ENCODE measurements at regions not wholly inside any gene's neighbourhood (a gene's known extent, or its start where the extent isn't known, plus 50 kb on each side); places are given as distances from the start of the nearest gene placed in this dataset.

DNA sequence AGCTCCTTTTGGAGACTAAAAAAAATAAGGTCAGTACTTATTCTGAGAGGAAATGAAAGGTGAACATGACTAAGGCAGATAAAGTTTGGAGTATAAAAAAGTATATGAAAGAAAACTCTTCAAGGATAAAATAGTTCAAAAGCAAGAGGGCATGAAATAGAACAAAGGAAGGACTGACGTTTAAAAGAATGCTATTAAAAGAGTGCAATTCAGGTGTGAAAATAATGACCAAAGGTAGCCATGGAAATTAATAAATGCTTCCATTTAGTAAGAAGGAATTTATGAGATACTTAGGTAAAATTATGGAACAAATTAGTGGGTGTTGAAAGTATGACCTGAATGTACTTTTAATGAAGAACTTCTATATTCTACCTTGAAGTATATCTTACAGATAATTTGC lies 128.2 kb upstream of the WDFY3 start:
- TF ChIP-seq RAD21 (IDR thresholded peaks at IDR 0.05) (no peak), GABPA (IDR thresholded peaks at IDR 0.05 in 1 of 2, conservative IDR thresholded peaks at IDR 0.05 in 1 of 2) (no peak), JUND (IDR thresholded peaks at IDR 0.05) (no peak), NR2F2 (IDR thresholded peaks at IDR 0.05) (no peak), TAF1 (conservative IDR thresholded peaks at IDR 0.05) (no peak), FOXA2 (IDR thresholded peaks at IDR 0.05) (no peak), YY1 (IDR thresholded peaks at IDR 0.05) (no peak), SP1 (IDR thresholded peaks at IDR 0.05) (no peak), EGR1 (IDR thresholded peaks at IDR 0.05; ENCODE audit: low read depth in 2 of 2) (no peak)
- TF ChIP-seq, protein P1, sequence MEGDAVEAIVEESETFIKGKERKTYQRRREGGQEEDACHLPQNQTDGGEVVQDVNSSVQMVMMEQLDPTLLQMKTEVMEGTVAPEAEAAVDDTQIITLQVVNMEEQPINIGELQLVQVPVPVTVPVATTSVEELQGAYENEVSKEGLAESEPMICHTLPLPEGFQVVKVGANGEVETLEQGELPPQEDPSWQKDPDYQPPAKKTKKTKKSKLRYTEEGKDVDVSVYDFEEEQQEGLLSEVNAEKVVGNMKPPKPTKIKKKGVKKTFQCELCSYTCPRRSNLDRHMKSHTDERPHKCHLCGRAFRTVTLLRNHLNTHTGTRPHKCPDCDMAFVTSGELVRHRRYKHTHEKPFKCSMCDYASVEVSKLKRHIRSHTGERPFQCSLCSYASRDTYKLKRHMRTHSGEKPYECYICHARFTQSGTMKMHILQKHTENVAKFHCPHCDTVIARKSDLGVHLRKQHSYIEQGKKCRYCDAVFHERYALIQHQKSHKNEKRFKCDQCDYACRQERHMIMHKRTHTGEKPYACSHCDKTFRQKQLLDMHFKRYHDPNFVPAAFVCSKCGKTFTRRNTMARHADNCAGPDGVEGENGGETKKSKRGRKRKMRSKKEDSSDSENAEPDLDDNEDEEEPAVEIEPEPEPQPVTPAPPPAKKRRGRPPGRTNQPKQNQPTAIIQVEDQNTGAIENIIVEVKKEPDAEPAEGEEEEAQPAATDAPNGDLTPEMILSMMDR (IDR thresholded peaks at IDR 0.05; ENCODE audit: low read depth, low read length, missing input control), result no peak
- TF ChIP-seq, protein P2, sequence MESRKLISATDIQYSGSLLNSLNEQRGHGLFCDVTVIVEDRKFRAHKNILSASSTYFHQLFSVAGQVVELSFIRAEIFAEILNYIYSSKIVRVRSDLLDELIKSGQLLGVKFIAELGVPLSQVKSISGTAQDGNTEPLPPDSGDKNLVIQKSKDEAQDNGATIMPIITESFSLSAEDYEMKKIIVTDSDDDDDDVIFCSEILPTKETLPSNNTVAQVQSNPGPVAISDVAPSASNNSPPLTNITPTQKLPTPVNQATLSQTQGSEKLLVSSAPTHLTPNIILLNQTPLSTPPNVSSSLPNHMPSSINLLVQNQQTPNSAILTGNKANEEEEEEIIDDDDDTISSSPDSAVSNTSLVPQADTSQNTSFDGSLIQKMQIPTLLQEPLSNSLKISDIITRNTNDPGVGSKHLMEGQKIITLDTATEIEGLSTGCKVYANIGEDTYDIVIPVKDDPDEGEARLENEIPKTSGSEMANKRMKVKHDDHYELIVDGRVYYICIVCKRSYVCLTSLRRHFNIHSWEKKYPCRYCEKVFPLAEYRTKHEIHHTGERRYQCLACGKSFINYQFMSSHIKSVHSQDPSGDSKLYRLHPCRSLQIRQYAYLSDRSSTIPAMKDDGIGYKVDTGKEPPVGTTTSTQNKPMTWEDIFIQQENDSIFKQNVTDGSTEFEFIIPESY (IDR thresholded peaks at IDR 0.05), result no peak
- TF ChIP-seq, protein P3, sequence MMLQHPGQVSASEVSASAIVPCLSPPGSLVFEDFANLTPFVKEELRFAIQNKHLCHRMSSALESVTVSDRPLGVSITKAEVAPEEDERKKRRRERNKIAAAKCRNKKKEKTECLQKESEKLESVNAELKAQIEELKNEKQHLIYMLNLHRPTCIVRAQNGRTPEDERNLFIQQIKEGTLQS (IDR thresholded peaks at IDR 0.05), result no peak
- TF ChIP-seq, protein P4, sequence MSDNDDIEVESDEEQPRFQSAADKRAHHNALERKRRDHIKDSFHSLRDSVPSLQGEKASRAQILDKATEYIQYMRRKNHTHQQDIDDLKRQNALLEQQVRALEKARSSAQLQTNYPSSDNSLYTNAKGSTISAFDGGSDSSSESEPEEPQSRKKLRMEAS (IDR thresholded peaks at IDR 0.05), result no peak
- TF ChIP-seq, protein P5, sequence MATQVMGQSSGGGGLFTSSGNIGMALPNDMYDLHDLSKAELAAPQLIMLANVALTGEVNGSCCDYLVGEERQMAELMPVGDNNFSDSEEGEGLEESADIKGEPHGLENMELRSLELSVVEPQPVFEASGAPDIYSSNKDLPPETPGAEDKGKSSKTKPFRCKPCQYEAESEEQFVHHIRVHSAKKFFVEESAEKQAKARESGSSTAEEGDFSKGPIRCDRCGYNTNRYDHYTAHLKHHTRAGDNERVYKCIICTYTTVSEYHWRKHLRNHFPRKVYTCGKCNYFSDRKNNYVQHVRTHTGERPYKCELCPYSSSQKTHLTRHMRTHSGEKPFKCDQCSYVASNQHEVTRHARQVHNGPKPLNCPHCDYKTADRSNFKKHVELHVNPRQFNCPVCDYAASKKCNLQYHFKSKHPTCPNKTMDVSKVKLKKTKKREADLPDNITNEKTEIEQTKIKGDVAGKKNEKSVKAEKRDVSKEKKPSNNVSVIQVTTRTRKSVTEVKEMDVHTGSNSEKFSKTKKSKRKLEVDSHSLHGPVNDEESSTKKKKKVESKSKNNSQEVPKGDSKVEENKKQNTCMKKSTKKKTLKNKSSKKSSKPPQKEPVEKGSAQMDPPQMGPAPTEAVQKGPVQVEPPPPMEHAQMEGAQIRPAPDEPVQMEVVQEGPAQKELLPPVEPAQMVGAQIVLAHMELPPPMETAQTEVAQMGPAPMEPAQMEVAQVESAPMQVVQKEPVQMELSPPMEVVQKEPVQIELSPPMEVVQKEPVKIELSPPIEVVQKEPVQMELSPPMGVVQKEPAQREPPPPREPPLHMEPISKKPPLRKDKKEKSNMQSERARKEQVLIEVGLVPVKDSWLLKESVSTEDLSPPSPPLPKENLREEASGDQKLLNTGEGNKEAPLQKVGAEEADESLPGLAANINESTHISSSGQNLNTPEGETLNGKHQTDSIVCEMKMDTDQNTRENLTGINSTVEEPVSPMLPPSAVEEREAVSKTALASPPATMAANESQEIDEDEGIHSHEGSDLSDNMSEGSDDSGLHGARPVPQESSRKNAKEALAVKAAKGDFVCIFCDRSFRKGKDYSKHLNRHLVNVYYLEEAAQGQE (IDR thresholded peaks at IDR 0.05), result no peak
